MM.1S (cell line): ENCODE measurements at regions not wholly inside any gene's neighbourhood (a gene's known extent, or its start where the extent isn't known, plus 50 kb on each side); places are given as distances from the start of the nearest gene placed in this dataset.

ENCODE experiments used
- CTCF ChIP-seq: fragments of 300-600 bp; sonication (generic); IDR thresholded peaks from 2 replicates; pipeline ENCODE4 v1.5.1; 2016; ENCODE audit warnings: antibody characterized with exemption, low read length, mixed read lengths
- EZH2 ChIP-seq: fragments of 300-600 bp; sonication (generic); optimal IDR thresholded peaks from 2 replicates; pipeline ENCODE3; 2017; ENCODE audit warnings: low read depth, mild to moderate bottlenecking, antibody characterized with exemption, low read length, mixed read lengths

GRCh38 chr4:31023742-31024141 lies 303.6 kb downstream of the PCDH7 start:
- no peak for TF ChIP-seq EZH2
- TF ChIP-seq CTCF: no peak
